ENCODE measurements at regions not wholly inside any gene's neighbourhood (a gene's known extent, or its start where the extent isn't known, plus 50 kb on each side); places are given as distances from the start of the nearest gene placed in this dataset.

DNA sequence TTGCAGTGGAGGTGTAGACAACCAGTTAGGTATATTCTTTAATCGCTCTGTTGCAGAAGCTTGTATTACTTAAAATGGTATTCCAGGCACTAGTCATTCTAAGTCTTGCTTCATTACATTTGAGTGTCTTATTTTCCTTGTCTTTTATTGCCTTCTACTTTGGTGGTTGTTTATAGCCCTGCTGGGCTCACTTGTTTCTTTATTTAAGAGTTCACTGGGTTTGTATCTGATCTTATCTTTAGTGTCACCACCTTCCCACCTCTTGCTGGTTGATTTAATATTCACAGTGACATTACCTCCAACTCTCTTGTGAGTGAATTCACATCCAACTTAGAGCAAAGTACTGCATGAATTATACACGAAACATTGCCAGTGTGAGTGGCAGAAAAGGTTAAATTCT is 83.6 kb upstream of the BNC2 start:
- no peak for DNase-seq (ENCODE audit: low spot score)

DNA sequence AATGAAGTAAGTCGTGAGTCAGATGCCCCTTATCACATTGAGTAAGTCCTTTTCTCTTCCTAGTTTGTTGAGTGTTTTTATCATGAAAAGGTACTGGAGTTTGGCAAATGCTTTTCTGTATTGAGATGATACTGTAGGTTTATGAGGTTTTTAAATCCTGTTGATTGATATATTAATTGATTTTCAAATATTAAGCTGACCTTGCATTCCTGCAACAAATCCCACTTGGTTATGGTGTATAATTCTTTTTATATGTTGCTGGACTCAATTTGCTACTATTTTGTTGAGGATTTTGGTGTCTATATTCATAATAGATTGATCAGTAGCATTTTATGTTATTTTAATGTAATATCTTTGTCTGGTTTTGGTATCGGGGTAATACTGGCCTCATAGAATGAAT is 81.0 kb upstream of the BNC2 start:
- no peak for DNase-seq (ENCODE audit: low spot score)

DNA sequence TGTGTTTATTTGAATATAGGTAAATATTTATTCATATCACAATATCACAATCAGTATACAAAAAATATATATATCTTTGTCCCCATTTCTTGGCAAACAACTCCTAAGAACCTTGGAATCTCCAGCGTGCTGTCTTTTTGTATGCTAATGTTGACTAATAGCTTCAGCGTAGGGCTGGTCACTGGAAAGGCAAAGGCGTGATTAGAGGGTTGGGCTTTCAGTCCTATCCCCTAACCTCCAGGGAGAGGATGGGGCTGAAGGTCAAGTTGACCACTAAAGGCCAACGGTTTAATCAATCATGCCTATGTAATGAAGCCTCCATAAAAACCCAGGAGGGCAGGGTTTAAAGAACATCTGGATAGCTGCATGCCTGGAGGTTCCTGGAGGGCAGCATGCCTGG is 79.6 kb upstream of the BNC2 start:
- no peak for DNase-seq (ENCODE audit: low spot score)

DNA sequence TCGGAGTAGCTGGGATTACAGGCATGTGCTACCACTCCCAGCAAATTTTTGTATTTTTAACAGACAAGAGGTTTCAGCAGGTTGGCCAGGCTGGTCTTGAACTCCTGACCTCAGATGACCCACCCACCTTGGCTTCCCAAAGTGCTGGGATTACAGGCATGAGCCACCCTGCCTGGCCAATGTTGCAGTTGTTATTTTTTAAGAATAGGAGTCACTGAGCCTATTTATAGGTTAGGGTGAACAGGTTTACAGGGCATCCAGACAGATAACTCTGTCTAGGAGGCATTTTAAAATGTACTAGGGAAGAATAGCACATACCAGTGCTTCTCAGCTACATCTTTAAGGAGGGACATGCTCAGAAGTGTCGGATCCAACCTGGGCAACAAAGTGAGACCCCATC is 60.1 kb upstream of the BNC2 start:
- DNase-seq (ENCODE audit: low spot score): no peak

DNA sequence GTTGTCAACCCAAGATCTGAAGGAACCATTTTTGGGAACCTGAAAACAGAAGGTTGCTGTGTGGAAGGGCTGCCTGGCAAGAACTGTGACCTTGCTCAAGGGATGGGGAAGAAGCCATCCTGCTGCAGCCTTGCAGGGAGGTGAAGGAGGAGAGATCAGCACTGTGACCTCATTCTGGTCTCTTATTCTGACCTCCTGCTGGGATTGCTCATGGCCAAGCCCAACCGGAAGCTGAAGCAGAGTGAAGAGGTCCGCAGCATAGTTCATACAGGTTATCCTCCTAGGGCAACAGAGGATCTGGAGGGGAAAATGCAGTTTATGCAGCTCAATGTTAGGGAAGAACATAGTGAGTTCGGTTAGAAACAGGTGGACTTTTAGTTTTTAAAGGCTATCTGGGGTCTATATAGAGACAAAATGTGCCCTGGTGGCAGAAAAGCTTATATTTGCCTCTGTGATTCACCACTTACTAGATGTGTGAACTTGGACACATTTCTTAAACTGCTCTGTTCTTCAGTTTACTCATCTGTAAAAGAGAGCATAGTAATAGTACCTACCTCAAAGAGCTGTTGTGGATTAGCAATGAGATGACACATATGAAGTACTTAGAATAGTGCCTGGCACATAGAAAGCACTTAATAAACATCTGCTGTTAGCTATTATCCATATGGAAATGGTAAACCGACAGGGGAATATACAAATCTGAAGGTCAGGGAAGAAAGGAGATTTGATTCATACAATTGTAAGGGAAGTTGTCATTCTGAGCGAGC is 57.9 kb upstream of the BNC2 start:
- DNase-seq (ENCODE audit: low spot score): peak; percentile 70

DNA sequence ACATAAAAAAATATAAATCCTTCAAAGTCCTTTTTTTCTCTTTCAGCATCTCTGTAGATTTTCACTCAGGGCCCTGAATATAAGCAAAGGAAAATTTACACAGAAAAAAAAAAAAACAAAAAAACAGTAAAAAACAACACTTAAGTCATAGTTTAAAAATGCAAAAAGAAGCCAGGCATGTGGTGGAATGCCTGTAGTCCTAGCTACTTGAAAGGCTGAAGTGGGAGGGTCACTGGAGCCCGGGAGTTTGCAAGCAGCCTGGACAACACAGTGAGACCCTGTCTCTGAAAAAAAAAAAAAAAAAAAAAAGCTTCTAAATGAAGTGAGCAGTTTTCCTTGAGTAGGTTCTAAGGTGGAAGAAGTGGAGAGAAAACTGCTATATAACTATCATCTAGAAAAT is 55.0 kb upstream of the BNC2 start:
- DNase-seq (ENCODE audit: low spot score): no peak

DNA sequence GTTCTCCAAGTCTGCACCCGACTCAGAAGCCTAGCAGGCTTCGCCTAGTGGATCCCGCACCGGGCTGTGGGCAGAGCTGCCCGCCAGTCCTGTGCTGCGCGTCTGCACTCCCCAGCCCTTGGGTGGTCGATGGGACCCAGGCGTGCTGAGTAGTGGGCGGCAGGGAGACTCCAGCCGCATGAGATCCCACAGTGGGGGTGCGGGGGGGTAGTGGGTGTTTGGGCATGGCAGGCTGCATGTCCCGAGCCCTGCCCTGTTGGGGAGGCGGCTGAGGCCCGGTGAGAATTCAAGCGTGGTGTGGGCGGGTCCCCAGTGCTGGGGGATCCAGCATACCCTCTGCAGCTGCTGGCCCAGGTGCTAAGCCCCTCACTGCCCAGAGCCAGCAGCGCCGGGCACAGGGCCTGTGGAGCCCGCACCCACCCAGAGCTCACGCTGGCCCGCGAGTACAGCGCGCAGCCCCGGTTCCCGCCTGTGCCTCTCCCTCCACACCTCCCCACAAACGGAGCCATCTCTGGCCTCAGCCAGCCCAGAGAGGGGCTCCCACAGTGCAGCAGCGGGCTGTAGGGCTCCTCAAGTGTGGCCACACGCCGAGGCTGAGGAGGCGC is 53.9 kb upstream of the BNC2 start:
- DNase-seq (ENCODE audit: low spot score): no peak

DNA sequence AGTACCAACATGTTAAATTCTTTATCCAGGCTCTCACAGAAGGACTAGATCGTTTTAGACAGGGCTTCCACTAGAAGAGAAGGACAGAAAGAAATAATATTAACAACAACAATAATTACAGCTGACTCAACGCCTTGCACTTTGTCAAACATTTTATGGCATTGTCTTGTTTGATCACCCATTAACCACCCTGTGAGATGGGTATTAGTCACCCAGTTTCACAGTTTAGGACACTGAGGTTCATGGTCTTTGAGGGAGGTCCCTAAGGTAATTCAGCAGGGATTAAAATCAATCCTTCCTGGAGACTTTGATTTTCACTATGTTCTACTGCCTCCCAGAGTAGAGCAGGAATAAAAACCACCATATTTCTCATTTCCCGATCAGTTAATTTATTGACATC is 51.4 kb upstream of the BNC2 start:
- peak; percentile 16 for DNase-seq (ENCODE audit: low spot score)

Data from A172 (cell line).